ENCODE measurements at regions not wholly inside any gene's neighbourhood (a gene's known extent, or its start where the extent isn't known, plus 50 kb on each side); places are given as distances from the start of the nearest gene placed in this dataset.

GRCh38 chr3:177676947-177677587, 479.8 kb upstream of the TBL1XR1 start:
- DNase-seq (ENCODE audit: low spot score) = no peak
- no peak for TF ChIP-seq CTCF (IDR thresholded peaks at IDR 0.05; ENCODE audit: extremely low read depth, missing control alignments)

GRCh38 chr3:177679568-177680471, 482.5 kb upstream of the TBL1XR1 start:
- no peak for DNase-seq (ENCODE audit: low spot score)
- no peak for TF ChIP-seq CTCF (IDR thresholded peaks at IDR 0.05; ENCODE audit: extremely low read depth, missing control alignments)

- no peak for TF ChIP-seq CTCF (IDR thresholded peaks at IDR 0.05; ENCODE audit: extremely low read depth, missing control alignments)
- DNase-seq (ENCODE audit: low spot score) = no peak
Measured at GRCh38 chr3:177680472-177680821, 483.2 kb upstream of the TBL1XR1 start.

- TF ChIP-seq CTCF (IDR thresholded peaks at IDR 0.05; ENCODE audit: extremely low read depth, missing control alignments) = no peak
- no peak for DNase-seq (ENCODE audit: low spot score)
Measured at GRCh38 chr3:177681156-177681555, 483.9 kb upstream of the TBL1XR1 start.

GRCh38 chr3:177681852-177682251, 484.6 kb upstream of the TBL1XR1 start:
- TF ChIP-seq CTCF (IDR thresholded peaks at IDR 0.05; ENCODE audit: extremely low read depth, missing control alignments) = no peak
- DNase-seq (ENCODE audit: low spot score) = no peak

- TF ChIP-seq CTCF (IDR thresholded peaks at IDR 0.05; ENCODE audit: extremely low read depth, missing control alignments) = no peak
- DNase-seq (ENCODE audit: low spot score) = no peak
Measured at GRCh38 chr3:177683586-177683985, 486.3 kb upstream of the TBL1XR1 start.

- no peak for TF ChIP-seq CTCF (IDR thresholded peaks at IDR 0.05; ENCODE audit: extremely low read depth, missing control alignments)
- no peak for DNase-seq (ENCODE audit: low spot score)
Measured at GRCh38 chr3:177686671-177687070, 489.4 kb upstream of the TBL1XR1 start.
